CD4-positive, alpha-beta T cell treated with Interleukin-2 at 100 ng/mL for 4 hours (primary cell): ENCODE measurements at regions not wholly inside any gene's neighbourhood (a gene's known extent, or its start where the extent isn't known, plus 50 kb on each side); places are given as distances from the start of the nearest gene placed in this dataset.

Experiments used
- DNase-seq: peaks from one replicate; pipeline ENCODE4 v3.0.0-alpha.2; 2020; ENCODE audit warnings: low spot score

GRCh38 chr13:99911965-99912566 is 59.5 kb downstream of the ZIC5 start:
- peak; percentile 56 for DNase-seq

DNA sequence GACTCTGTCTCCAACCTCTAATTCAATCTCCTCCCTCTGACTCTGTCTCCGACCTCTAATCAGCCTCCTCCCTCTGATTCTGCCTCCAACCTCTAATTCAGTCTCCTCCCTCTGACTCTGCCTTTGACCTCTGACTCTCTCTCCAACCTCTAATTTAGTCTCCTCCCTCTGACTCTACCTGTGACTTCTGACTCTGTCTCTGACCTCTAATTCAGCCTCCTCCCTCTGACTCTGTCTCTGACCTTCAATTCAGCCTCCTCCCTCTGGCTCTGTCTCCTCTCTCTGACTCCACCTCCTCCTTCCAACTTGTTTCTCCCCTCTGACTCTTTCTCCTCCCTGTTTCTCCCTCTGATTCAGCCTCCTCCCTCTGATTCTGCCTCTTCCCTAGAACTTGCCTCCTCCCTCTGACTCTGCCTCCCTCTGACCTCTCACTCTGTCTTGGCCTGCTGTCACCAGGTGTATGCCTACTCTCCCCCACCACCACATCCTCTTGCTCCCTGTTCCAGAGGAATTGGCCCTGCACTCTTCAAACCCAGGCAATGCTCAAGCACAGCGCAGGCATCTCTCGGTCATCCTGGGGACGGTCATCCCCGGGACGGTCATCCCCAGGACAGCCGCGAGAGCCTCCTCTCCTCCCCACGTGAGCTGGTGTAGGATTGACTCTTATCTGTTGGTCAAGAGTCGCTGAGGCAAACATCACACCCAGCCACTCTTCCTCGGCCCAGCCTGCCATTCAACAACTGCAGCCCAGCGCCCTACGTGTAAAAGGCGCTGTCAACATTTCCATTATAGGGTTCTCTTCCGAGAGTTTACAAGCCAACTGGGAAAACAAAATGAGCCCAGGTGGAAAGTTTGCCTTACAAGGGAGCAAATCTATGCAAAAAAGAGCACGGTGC is 60.2 kb downstream of the ZIC5 start:
- DNase-seq: no peak

GRCh38 chr13:99909836-99910619 is 61.5 kb downstream of the ZIC5 start:
- no peak for DNase-seq

DNA sequence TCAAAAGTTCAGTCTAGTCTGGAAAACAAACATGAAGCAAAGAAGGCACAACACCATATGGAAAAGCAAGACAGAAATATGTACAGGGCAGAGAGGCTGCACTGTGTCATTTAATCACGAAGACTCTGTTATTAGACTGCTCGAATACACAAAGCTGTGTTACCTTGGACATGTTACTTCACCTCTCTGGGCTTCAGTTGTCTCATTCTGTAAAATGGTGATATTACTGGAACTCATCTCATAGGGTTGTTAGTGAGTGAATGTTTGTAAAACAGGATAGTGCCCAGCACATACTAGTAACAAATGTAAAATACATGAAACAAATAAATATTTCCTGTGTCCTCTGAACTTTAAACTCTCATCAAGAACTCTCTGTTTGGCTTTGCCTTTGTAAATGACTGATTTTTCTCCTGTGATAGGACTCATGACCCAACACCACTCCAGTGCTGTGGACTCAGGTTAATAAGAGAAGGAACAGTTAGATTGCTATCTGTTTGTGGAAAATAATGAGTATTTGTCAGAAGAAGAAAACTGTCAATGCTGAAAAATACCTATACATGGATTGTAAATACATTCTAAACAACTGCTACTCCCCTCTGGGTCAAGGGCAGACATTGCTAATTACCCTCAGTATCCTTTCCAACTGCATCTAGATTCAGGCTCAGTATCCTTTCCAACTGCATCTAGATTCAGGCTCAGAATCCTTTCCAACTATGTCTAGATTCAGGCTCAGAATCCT is 62.3 kb downstream of the ZIC5 start:
- DNase-seq: no peak

DNA sequence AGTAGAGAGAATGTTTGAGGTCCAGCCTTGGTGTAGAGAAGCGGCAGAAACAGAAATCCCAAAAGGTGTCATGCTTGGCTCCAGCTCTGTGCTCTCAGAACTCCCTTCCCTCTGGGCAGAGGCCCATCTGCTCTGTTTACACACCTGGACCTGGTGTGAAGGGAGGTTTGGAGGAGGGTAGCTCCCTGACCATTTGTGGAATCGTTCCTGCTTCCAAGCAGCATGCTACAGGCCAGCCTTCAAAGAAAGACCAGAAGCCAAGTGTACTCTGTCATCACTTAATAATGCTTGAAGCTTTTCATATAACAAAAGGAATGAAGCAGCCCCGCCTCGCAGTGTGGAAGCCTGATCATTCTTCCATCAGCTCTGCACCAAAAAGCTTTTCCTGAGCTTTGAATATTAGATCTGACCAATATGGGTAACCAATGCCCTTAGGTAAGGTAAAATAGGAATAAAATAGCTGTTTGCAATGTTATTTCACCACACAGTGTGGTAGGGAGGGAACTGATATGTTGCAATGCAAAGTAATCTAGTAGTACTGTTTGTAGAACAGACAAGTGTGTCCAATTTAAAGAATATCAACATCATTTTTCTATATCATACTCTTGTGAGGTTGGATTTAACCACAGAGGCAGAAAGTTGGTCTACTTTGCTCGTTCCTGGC is 63.3 kb downstream of the ZIC5 start:
- DNase-seq: no peak

DNA sequence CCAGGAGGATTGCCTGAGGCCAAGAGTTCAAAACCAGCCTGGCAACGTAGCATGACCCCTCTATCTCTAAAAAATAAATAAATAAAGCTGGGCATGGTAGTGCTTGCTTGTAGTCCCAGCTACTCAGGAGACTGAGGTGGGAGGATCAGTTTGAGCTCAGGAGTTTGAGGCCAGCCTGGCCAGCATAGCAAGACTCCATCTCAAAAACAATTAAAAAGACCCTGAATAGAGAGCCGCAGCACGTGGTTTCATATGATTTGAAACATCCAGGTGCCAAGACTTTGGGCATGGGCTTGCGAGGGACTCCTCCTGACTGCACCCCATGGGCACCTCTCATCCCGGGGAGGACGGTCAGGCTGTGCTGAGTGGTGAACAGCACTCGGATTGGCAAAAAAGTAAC is 63.9 kb downstream of the ZIC5 start:
- DNase-seq: no peak

DNA sequence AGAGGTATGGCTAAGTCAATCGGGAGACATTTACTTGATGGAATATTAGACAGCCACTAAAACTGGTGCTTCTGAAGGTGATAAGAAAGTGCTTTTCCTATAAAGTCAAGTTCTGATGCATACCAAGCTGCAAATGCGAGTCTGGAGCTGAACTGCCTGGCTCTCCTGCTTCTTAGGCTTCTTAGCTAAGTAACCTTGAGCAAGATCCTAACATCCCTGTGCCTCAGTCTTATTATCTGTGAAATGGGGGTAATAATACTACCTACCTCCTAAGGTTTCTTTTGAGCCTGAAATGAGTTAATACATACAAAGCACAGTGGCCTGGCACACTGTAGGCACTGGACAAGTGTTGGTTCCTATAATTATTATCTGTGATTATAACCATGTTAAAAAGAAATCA is 64.5 kb downstream of the ZIC5 start:
- DNase-seq: no peak

- no peak for DNase-seq
Observed at GRCh38 chr13:99905814-99906213, 65.8 kb downstream of the ZIC5 start.

DNA sequence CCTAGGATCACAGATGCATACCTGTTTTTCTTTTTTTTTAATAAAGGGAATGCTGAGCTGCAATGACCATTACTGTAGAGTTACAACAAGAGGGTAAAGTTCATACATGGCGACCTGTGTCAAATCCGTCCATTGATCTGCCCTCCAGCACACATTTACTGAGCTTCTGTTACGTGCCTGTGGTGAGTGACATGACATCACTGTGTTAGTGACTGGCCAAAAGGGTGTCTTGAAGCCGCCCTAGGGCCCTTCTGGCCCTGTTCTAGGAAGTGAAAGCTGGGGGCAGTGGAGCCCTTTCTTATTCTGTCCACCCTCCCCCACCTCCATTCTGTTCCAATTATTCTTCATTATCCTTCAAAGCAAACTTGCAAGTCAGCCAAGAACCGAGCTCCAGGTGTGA is 66.3 kb downstream of the ZIC5 start:
- no peak for DNase-seq

DNA sequence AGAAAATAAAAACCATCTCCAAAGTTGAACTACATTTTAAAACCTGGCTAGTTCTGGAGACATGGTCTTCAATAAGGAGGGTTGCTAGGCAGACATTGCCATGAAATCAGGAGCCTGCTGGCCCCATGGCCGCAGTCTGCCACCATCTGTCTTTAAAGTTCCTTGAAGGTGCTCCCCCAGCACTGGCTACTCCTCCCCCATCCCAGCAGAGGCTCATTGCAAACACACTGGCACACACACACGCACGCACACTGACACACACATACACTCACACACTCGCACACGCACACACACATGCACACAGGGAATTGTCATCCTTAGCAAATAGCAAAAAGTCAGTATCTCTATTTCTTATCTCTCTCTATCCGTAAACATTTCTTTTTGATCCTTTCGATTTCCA is 68.4 kb downstream of the ZIC5 start:
- no peak for DNase-seq

GRCh38 chr13:99902657-99903056 is 68.9 kb downstream of the ZIC5 start:
- no peak for DNase-seq

DNA sequence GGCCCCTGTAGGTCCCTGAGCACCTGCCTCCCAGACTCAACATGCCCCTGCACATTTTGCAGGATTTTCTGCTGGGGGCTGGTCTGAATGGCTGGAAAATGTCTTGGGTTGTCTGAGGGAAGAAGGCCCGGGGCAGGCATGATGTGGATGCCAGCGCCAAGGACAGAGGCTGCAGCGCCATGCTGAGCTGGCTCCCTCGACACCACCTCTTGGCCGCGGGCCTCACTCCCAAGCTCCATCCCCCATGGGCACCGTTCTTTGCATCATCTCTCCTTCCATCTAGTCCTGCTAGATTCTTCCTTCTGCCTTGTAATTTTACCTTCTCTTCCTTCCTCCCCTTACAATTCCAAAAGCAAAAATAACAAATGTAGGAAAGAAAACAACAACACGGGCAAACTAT is 70.6 kb downstream of the ZIC5 start:
- no peak for DNase-seq

DNA sequence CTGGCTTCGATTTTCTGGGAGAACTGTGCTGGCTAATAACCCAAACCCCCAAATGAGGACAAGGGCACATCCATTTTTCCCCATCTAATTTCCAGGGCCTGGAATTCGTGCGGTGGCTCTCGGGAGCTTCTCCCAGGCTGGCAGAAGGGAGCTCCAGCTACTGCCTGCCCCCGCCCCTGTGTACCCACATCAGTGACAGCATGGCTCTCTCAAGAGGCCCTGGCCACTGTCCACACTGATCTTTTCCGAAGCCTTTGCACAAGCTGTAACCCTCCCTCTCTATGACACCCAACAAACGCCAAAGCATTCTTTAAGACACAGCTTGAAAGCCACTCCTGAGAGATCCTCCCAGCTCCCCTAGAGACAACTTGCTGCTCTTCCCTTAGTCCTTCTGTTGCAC is 73.1 kb downstream of the ZIC5 start:
- DNase-seq: no peak

GRCh38 chr13:99897076-99897440 is 74.5 kb downstream of the ZIC5 start:
- no peak for DNase-seq

DNA sequence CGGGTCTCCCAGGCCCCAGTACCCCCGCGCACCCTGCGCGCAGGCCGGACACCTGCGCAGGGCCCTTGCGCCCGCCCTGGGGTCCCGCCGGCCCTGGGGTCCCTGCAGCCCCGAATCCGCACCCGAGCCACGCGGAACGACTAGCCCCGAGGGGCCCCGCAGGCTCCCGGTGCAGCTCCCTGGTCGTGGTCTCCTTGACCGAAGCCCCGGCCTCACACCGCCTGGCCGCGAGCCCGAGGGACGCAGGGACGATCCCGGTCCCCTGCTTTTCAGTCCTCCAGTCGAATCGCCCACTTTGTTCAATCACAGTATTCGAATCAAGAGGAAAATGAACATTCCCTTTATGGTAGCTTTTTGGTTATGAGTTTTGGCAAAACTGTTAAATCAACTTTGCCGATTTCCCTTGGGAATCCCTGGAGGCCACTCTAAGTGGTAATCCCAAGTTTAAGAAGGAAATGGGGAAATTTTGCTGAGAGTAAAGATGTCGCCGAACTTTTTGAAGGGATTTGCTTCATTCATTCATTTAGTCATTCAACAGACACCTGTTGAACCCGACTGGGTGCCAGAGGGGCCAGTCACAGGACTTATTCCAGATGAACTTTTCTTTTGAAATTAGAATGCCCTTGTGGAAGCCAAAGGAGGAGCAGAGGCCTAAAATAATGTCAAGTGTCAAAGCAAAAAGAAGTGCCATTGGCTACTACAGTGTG is 75.0 kb downstream of the ZIC5 start:
- no peak for DNase-seq

DNA sequence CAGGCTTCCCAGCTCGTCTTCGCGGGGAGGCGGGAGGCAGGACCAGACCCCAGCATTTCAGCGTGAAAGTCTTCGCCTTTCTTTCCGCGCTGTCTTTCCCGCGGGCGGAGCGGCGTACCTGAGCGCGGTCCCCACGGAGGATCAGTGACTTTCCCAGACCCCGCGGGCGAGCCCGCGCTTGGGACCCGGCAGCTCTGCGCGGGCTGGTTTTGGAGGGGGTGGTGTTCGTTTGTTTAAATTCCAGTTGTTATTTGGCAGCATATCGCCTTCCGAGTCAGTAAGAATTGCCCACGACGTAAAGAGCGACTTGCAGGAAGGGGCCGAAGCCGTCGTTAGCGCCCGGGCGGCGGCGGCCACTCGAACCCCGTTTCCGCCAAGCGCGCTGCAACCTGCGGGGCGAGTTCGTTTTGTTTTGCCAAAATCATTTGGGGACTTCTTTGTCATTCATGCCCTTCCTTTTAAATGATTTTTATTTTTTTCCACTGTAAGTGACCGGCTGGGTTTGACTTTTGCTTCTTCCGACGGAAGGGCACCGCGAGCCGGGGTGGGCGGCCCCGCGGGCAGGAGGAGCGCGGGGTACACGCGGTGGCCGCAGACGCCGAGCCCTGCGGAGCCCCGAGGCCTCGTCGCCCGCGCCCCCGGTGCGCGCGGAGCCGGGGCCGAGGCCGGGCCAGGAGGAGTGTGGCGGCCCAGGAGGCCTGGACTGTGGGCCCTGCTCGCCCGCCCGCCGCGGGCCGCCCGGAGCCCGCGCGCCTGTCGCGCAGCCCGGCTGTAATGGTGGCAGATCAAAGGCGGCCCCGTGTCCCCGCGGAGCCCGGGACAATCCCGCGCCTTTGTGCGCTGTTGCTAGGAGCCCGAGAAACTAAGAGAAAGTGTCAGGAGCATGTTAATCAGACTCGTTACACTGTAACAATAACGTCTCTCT is 75.9 kb downstream of the ZIC5 start:
- DNase-seq: no peak

- DNase-seq: no peak
Observed at GRCh38 chr13:99894840-99895443, 76.6 kb downstream of the ZIC5 start.

GRCh38 chr13:99894105-99894839 is 77.3 kb downstream of the ZIC5 start:
- DNase-seq: no peak

DNA sequence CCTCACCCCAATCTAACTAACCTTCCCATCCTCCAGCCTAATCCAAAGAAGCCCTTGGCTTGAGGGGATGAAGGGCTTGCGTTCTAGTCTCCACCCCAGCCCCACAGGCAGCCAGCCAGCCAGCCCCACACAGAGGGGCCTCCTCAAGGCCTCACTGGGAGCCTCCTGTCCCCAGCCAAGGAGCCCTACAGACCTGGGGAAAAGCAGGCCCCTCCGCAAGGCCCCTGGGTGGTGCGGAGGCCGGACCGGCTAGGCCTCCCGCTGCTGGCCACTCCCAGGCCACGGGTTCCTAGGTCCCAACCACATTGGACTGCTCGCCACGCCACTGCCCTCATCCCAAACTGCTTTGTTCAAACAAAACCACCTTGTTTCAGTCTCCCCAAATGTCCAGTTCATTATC is 78.0 kb downstream of the ZIC5 start:
- DNase-seq: no peak
